GM19455 (cell line): ENCODE measurements at regions not wholly inside any gene's neighbourhood (a gene's known extent, or its start where the extent isn't known, plus 50 kb on each side); places are given as distances from the start of the nearest gene placed in this dataset.
"Not testable (repeated sequence)": the region's sequence is repeated elsewhere in the genome, so short reads cannot be mapped to it uniquely, and the experiment has no call there.

ENCODE experiments used
- ATAC-seq: cut with Tn5 transposase; IDR thresholded peaks from one replicate; pipeline ENCODE4 v1.9.1; 2021; ENCODE audit not compliant: unreplicated experiment

DNA sequence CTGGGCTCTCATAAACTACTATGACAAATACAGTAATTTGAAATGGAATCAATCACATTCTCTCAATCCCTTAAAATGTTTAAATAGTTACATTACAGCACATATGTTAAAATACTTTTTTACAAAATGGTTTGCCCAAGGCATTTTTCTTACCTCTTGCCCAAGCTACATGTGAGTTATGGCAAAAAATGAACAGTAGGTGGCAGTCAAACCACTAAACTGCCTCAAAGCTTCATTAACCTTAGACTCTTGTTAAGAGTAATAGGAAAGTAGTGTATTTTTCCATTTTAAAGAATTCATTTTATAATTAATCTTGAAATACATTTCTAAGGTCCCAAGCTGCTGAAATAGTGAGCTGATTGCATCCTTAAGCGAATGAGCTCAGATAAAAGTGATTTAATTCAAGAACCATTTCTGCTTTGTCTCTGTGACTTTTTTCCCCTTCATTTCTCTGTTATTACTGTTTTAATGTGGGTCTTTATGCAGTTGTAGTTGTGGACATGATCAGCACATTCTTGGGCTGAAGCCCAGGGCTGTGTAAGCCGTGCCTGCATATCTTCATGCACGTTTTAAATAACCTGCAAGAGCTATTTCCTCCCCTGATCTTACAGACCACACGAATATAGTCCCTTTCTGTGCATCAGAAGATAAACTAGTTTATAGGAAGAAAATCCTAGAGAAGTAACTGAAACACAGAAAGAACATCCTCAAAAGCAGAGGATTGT, 311.8 kb downstream of the LNPK start:
- peak; percentile 79 for ATAC-seq

DNA sequence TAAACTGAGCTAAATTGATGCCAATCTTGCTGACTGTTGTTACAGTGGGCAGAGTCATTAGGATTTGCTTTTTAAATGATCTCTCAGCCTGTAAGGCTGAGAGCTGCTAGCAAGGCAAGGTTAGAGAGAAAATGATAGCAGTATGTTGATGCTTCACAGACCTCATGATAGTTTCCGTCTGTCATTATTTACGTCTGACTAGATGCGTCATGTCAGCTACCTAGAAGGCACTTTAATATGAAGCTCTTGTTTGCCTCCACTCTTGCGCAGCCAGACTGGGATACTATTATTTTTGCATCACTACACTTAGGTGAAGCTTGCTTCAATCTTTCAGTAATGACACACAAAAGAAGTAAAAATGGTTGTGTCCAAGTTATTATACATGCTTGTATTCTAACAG, 313.8 kb downstream of the LNPK start:
- no peak for ATAC-seq

DNA sequence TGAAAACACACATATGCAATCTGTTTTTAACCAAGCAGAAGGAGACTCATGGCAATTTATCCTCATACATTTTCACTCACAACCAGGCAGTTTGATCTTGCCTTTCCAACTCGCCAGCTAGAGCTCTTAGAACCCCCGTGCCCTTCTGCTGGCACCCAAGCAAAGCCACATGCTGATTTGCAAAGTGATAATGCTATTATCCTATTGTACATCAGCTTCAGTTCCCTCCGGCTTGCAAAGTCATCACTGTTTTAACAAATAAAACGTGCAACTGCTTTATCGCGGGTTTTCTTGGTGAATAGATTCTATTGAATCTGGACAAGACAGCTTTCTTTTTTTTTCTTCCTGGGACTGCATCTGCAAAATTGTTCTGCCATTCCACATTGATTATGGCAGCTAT, 314.6 kb downstream of the LNPK start:
- ATAC-seq, result no peak

DNA sequence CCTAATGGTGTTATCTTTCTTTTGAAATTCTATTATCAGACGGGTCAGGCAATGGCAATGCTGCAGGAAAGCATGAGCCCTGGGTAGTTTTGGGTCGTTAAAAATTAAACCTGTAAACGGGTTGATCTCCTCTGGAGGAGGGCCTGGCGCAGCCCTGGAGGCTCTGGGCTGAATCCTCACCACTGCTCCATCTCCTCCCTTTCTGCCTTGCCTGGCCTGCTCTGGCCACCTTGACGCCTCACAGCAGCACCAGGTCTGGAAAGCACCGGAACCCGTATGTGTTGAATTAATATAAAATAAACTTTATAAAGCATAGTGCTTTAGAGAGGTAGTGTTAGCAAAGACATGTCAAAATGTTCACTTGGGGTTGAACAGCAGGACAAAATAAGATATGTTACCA, 316.1 kb downstream of the LNPK start:
- ATAC-seq, result no peak

DNA sequence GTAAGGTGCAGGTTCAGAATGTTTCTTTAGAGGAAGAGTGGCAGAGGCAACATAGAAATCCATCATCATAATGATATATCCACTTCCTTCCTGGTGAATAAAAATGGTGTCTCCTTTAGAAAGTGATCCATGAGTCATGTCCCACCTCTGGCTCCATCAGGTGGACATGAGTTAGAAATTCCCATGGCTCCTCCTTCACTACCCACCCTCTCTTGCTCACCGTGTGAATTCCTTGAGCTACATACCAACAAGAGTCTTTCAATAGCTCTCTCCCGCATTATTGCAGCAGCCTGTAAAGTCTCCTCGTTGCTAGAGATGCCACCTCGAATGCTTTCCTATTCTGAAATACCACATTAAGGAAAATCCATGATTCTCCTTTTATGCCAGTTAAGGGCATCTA, 317.6 kb downstream of the LNPK start:
- ATAC-seq, result no peak

DNA sequence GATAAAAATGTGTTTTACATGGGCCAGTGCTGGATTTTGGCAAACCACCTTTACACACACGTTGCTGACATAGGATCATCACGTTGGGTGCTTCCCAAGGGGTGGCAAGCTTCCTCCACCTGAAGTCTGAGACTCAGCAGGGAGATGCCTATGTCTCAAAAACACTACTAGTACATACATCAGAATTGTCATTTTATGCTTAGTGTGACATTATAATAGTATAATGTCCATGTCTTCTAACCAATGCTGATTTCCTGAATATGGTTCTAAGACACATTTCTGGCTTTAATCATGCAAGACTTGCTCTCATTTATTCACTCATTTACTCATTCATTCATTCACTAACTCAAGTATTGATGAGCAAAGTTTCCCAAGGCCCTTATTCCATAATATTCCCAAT, 322.3 kb downstream of the LNPK start:
- ATAC-seq, result no peak

DNA sequence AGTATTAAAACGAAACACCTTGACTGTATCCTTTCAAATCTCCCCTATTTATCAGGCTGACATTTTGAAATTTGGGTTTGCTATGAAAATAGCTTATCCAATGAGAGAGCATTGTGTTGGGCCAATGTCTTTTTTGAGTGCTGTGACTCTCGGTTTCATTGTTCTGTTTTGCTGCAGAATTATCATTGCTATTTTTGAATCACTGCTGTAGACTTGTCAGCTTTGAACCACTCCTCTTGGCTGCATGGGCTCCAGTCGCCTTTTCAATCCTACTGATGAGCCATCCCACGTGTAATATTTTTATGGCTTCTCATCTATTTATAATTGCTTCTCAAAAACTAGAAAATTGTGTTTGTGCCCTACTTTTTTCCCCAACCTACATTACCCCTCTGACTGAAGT, 322.8 kb downstream of the LNPK start:
- ATAC-seq, result no peak

DNA sequence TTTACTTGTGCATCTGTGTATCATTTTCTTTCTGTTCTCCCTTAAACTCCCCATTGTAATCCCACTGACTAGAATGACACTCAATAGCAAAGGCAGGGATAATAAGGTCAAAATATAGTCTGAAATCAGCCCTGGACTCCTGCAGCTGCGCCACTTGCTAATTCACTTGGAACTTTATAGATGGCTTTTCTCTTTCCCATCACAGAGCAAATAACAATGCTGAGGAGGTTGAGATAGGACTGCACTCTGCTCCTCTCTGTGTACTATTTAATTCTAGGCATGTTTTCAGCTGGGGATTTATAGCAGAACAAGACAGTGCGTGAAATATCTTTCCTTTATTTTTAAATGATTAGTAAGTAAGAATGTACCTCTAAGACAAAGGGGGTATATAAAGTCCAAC, 324.2 kb downstream of the LNPK start:
- no peak for ATAC-seq

DNA sequence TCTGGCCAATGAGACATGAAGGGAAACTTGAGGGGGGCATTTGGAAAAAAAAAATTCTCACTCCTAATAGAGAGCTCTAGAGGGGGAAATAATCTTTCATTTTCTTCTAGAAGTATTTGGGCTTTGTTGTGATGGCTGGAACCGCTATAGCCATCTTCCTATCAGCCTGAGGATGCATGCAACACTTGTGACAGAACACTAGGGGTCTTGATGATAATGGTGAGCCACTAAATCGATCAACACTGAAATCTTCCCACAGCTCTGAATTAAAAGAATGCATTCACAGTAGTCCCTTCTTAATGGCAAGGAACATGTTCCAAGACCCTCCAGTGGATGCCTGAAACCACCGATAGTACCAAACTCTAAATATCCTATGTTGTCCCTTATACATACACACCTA, 325.3 kb downstream of the LNPK start:
- ATAC-seq, result no peak

DNA sequence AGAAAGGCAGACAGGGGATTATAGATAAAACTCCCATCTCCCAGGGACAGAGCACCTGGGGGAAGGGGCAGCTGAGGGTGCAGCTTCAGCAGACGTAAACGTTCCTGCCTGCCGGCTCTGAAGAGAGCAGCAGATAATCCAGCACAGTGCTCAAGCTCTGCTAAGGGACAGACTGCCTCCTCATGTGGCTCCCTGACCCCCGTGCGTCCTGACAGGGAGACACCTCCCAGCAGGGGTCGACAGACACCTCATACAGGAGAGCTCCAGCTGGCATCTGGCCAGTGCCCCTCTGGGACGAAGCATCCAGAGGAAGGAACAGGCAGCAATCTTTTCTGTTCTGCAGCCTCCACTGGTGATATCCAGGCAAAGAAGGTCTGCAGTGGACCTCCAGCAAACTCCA, 333.3 kb downstream of the LNPK start:
- ATAC-seq, result not testable (repeated sequence)

DNA sequence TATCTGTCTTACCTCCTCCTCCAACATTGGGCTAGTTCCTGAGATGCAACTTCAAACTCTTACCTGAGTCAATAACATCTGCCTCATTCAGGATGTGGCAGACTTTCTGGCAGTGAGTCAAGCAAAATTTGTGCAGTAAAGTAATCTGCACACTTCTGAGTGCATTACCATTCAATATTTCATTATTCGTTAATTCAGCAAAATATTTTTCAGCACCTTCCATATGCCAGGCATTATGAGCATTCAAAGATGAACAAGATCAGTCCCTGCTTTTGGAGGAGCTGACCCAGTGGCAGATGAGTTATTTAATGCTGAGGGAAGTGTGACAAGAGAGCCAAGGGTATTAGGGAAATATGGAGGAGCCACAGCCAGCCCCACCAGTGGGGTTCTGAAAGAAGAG, 339.7 kb downstream of the LNPK start:
- ATAC-seq, result no peak

DNA sequence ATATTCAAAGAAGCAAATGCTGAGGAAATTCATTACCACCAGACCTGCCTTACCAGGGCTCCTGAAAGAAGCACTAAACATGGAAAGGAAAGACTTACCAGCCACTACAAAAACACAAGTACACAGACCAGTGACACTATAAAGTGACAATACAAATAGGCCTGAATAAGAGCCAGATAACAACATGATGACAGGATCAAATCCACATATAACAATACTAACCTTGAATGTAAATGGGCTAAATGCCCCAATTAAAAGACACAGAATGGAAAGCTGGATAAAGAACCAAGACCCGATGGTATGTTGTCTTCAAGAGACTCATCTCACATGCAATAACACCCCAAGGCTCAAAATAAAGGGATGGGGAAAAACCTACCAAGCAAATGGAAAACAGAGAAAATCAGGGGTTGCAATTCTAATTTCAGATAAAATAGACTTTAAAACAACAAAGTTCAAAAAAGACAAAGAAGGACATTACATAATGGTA, 353.4 kb downstream of the LNPK start:
- ATAC-seq, result no peak

DNA sequence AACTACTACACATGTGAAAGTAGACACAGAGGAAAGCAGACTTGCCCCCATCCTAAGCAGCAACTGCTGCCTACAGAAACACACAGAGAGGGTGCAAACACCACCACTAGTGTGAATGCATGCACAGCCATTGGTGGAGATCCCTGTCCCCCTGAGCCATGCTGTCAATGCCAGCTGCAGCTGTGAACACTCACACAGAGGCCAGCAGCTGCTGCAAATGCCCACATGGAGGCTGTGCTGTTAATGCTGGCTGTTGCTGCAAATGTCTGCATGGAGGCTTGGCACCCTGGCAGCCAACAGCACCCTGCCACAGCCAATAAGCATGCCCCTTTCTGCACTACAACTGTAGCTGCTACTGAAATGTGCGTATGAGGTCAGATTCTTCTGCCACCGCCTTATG, 355.0 kb downstream of the LNPK start:
- no peak for ATAC-seq

DNA sequence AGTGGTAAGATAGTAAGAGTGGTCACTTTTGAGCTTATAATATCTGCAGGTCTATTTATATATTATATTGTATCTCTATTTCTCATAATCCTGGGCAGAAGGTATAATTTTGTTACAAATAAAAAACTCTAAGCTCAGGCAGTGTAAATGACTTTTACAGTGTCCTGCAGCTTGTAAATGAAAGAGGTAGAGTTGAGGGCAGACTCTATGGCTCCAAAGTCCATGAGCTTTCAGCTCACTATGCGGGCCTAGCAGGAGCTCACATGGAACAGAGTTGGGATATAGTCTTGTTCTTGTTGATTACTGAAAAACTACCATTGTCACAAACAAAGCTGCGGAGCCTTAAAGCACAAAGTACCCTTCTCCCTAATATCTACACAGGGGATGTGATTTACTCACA, 361.4 kb downstream of the LNPK start:
- no peak for ATAC-seq

DNA sequence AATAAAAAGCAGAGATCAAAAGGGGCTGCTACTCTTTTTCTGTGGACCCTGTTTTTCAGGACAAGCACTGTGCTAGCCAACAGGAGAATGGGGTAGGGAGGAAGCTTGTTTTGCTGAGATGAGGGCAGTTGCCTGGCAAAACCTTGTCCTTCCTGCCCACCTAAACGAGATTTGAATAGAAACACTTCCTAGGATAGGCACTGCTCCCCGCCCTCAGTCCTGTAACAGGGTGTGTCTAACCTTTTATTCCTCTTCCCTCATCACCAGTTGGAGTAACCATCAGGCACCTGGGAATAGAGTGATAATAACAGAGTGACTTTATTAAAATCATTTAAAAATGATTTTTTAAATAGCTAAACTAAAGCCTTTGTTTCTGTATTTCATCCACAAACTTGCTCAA, 368.8 kb downstream of the LNPK start:
- ATAC-seq, result no peak

DNA sequence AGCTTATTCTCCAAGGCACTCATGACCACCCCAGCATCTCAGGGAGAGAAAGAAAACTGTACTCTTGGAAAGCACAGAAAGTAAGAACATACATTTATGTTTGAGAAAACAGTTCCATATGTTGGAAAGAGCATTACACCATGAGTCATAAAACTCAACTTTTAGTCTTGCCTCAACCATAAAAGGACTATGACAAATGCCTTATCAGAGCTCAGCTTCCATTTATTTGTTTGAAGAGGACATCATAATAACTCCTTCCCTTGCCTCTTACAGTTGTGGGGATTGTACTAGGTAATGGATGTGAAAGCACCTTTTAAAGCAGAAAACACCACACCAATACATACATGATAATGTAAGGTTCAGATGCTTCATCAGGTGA, 370.8 kb downstream of the LNPK start:
- ATAC-seq, result no peak

DNA sequence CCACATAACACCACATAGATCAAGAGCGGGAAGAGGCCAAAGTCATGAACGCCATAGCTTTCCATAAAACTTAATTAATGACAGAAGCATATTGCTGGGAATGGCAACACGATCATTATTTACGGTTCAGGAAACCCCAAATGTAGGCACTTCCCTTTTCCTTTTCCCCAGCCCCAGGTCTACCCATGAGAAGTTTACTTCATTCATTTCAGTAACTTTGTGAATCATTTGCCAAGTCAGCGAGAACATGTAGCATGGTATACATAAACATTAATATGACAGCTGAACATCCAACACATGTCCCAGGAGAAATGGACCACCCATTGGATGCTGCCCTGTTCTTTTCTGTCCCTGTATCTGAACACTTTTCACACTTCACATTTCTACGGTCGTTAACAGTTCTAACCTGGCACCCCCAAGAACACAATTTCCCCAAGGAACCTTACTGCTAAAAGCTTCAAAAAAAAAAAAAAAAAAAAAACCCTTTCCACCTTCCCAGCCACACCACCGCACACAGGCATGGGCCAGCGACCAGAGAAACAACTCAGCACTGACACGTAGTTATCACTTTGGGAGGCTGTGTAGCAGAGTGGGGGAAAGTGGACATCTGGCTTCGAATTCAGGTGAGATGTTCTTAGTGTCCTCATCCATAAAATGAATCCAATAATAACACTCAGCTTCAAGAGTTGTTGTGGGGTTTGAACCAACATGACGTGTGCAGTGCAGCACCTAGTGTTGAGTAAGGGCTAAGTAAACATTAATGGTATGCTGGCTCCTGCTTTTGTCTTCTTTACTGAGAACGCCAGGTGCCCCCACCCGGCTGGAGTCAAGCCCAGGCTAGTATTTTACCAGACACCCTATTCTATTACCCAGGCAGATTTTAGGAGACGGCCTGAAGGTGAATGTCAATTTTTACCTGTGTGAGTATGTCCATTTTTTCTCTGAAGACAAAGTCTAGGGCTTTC, 371.5 kb downstream of the LNPK start:
- ATAC-seq, result no peak

DNA sequence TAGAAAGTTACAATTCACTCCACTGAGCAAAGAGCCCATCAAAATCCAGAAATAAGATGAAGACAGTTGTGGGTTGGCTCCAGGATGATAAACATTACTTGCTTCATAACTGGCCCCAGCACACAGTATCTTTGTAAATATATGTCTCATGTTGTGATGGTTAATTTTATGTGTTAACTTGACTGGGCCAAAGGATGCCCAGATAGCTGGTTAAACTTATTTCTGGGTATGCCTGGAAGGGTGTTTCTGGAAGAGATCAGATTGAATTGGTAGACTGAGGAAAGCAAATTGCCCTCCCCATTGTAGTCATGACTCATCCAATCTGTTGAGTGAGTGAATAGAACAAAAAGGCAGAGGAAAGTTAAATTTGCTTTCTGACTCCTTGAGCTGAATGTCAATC, 373.8 kb downstream of the LNPK start:
- no peak for ATAC-seq

DNA sequence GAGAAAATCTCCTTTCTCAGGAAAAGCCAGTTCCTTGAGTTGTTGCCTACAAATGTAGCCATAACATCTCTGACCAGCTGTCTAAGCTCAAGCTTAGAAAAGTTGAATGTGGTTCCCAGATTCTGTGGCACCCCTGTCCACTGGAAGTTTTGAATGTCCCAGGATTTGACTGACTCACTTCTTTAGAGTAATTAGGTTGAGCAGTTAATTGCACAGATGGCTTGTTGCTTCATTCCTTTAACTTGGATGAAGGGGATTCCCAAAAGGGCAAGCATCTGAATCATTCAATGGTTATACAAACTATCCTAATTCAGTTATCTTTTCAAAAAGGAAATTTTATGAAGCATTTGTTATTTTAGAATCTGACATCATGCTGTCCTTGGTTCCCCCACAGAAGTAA, 374.7 kb downstream of the LNPK start:
- no peak for ATAC-seq

DNA sequence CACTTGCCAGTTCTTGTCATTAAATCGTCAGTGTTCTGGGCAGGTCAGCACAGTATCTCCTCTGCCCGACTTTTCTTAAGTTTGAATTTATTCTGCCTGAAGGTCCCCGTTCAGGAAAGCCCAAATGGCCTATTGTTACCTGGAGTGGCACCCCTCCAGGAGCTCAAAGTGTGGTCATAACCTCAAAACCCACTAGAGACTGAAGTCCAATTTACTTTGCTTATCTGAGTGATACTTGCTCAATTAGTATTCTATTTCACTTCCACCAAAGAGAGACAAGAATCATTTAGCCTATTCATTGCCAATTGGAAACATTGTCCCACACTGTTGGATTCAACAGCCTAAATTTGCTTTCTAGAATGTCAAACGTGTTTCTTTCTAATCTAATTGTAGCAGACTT, 375.3 kb downstream of the LNPK start:
- ATAC-seq, result no peak

DNA sequence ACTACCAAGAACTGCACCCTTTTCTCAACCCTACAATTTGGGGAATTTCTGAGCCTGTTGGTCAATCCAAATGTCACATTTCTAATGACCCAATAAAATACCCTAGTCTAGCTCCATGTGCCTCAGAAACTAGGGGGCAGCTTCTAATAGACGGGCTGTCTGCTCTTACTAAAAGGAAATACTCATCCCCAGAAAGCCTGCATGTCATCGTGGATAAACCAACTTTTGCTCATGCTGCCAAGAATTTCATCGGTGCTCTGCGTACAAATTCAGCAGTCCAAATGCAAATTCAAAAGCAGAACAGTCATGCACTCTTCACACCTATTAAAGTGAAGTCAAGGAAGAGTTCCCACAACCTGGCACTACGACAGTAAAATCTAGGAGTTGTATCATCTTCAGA, 377.3 kb downstream of the LNPK start:
- ATAC-seq, result no peak

DNA sequence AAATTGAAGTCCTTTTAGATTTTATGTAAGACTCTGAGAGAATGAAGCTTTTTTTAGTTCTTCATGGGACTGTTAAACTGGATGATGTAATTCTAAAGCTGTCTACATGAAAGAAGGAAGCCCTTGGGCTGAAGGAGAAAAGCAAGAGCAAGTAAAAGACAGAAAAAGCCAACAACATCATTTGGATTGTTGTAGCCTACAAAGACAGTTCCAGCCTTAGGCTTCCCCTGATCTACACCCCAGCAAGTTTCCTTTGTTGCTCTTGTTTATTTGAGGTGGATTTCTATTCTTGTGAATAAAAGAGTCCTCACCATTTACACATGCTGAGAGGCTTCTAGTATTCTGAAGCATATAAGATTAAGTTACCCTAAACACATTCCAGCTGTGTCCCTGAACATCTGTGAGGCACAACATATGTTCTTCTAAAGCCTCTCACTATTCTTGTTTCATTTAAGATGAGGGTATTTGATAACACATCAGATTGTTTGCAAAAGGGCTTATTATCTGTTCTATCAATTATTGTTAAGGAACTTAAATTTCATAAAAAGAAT, 377.8 kb downstream of the LNPK start:
- no peak for ATAC-seq
